ENCODE measurements at regions not wholly inside any gene's neighbourhood (a gene's known extent, or its start where the extent isn't known, plus 50 kb on each side); places are given as distances from the start of the nearest gene placed in this dataset.

DNA sequence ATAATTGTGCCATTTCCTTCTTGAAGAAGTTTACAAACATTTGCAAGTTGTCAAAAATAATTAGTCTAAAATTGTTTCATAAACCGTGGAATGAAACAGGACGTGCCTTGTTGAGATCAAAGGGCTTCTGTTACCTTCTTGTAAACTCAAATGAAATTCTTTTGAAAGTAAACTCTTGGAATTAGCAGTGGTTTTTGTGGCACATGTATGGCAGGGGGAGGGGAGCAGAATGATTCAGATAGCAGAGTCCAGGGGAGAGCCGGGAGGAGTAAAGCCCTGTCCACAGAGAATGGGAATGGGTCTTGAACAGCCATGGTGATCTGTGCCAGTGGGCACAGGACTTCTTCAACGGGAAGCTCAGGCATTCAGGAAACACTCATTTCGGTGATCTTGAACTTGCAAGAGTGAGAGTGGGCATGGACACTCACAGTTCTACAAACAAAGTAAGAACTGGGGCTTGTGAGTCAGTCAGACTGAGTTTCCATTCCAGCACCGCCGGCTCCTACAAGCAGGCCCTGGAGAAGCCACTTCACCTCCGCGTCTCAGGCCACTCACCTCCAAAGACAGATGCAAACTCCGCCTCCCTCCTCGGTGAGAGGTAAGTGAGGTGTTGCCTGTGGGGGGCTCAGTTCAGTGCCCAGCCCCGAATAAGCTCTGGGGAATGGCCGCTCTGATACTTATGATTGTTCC, 143.1 kb downstream of the CDH26 start:
- TF ChIP-seq, protein P1, sequence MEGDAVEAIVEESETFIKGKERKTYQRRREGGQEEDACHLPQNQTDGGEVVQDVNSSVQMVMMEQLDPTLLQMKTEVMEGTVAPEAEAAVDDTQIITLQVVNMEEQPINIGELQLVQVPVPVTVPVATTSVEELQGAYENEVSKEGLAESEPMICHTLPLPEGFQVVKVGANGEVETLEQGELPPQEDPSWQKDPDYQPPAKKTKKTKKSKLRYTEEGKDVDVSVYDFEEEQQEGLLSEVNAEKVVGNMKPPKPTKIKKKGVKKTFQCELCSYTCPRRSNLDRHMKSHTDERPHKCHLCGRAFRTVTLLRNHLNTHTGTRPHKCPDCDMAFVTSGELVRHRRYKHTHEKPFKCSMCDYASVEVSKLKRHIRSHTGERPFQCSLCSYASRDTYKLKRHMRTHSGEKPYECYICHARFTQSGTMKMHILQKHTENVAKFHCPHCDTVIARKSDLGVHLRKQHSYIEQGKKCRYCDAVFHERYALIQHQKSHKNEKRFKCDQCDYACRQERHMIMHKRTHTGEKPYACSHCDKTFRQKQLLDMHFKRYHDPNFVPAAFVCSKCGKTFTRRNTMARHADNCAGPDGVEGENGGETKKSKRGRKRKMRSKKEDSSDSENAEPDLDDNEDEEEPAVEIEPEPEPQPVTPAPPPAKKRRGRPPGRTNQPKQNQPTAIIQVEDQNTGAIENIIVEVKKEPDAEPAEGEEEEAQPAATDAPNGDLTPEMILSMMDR (IDR thresholded peaks at IDR 0.05; ENCODE audit: insufficient read depth, low read length, poor library complexity, severe bottlenecking), result no peak
- TF ChIP-seq EZH2phosphoT487 (conservative IDR thresholded peaks at IDR 0.05; ENCODE audit: low read length), result no peak
- Histone ChIP-seq H3K9ac (ENCODE audit: low read length) (no peak overlapping the region), H3F3A (ENCODE audit: insufficient read depth) (no peaks in the 10 kb centered on the region), H3K79me2 (ENCODE audit: insufficient read depth, low read length) (no peaks in the 10 kb centered on the region), H3K36me3 (ENCODE audit: low read length) (no peaks in the 10 kb centered on the region), H3K27me3 (ENCODE audit: low read length) (no peaks in the 10 kb centered on the region), H4K20me1 (ENCODE audit: low read depth, low read length) (no peaks in the 10 kb centered on the region), H3K9me3 (ENCODE audit: insufficient read depth, low read length) (no peaks in the 10 kb centered on the region), H3K4me3 (ENCODE audit: insufficient read depth, low read length, poor library complexity, severe bottlenecking) (no peak overlapping the region), H3K27ac (ENCODE audit: low read depth, low read length) (no peak overlapping the region), H3K4me2 (ENCODE audit: low read depth, low read length, poor library complexity, severe bottlenecking) (no peak overlapping the region), H3K9me2 (replicated peaks; ENCODE audit: insufficient read depth, low read length) (no peaks in the 10 kb centered on the region), H2AFZ (ENCODE audit: low read depth, low read length, severe bottlenecking) (no peak overlapping the region)

DNA sequence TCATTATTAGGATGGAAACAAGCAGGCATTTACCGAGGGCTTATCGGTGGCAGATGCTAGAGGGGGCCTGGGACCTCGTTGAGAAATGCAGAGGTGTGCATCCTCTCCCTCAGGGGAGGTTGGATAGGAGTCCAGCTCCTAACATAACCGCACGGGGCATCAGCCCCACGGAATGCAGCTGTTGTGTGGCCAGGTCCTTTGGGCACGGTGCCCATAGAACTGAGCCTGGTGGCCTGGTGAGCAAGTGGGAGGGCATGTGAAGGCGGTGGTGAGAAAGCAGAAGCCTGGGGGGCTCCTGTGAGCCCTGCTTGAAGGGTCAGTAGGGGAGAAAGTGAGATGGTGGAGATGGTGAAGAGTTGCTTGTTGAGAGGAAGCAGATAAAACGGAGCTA, 143.7 kb downstream of the CDH26 start:
- H3K4me3 ChIP-seq (ENCODE audit: insufficient read depth, low read length, poor library complexity, severe bottlenecking), result no peak overlapping the region
- H4K20me1 ChIP-seq (ENCODE audit: low read depth, low read length), result no peaks in the 10 kb centered on the region
- no peak overlapping the region for H2AFZ ChIP-seq (ENCODE audit: low read depth, low read length, severe bottlenecking)
- no peaks in the 10 kb centered on the region for H3K9me2 ChIP-seq (replicated peaks; ENCODE audit: insufficient read depth, low read length)
- no peaks in the 10 kb centered on the region for H3K9me3 ChIP-seq (ENCODE audit: insufficient read depth, low read length)
- no peaks in the 10 kb centered on the region for H3K36me3 ChIP-seq (ENCODE audit: low read length)
- no peak overlapping the region for H3K27ac ChIP-seq (ENCODE audit: low read depth, low read length)
- H3K9ac ChIP-seq (ENCODE audit: low read length), result no peak overlapping the region
- H3K4me2 ChIP-seq (ENCODE audit: low read depth, low read length, poor library complexity, severe bottlenecking), result no peak overlapping the region
- H3K27me3 ChIP-seq (ENCODE audit: low read length), result no peaks in the 10 kb centered on the region
- no peaks in the 10 kb centered on the region for H3K79me2 ChIP-seq (ENCODE audit: insufficient read depth, low read length)
- no peaks in the 10 kb centered on the region for H3F3A ChIP-seq (ENCODE audit: insufficient read depth)
- TF ChIP-seq, protein P1 (IDR thresholded peaks at IDR 0.05; ENCODE audit: insufficient read depth, low read length, poor library complexity, severe bottlenecking), result no peak
- TF ChIP-seq EZH2phosphoT487 (conservative IDR thresholded peaks at IDR 0.05; ENCODE audit: low read length), result no peak

DNA sequence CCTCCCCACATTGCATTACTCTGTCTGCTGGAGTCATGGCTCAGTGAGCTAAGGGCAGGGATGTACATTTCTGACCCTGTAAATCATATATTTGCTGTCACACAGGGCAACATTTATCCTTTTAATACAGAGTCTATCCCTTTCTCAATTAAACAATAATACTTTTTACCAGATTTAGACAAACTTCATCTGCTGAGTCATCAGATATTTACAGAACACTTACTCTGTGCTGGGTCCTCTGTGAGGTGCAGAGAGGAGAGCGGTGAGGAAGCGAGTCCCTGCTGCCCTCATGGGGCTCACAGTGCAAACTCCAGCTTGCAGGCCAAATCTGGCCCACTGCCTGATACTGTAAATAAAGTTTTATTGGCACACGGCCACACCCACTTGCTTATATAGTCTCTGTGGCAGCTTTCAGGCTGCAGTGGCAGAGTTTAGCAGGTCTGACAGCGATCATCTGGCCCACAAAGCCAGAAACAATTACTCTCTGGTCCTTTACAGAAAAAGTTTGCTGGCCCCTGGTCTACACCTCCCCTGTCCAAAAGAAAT, 144.5 kb downstream of the CDH26 start:
- TF ChIP-seq EZH2phosphoT487 (conservative IDR thresholded peaks at IDR 0.05; ENCODE audit: low read length), result no peak
- TF ChIP-seq, protein P1 (IDR thresholded peaks at IDR 0.05; ENCODE audit: insufficient read depth, low read length, poor library complexity, severe bottlenecking), result no peak
- Histone ChIP-seq H3K27ac (ENCODE audit: low read depth, low read length) (no peak overlapping the region), H4K20me1 (ENCODE audit: low read depth, low read length) (no peaks in the 10 kb centered on the region), H3K9me2 (replicated peaks; ENCODE audit: insufficient read depth, low read length) (no peaks in the 10 kb centered on the region), H3K79me2 (ENCODE audit: insufficient read depth, low read length) (no peaks in the 10 kb centered on the region), H2AFZ (ENCODE audit: low read depth, low read length, severe bottlenecking) (no peak overlapping the region), H3K4me3 (ENCODE audit: insufficient read depth, low read length, poor library complexity, severe bottlenecking) (no peak overlapping the region), H3K4me2 (ENCODE audit: low read depth, low read length, poor library complexity, severe bottlenecking) (no peak overlapping the region), H3K9ac (ENCODE audit: low read length) (no peak overlapping the region), H3K27me3 (ENCODE audit: low read length) (no peaks in the 10 kb centered on the region), H3K36me3 (ENCODE audit: low read length) (no peaks in the 10 kb centered on the region), H3K9me3 (ENCODE audit: insufficient read depth, low read length) (no peaks in the 10 kb centered on the region), H3F3A (ENCODE audit: insufficient read depth) (no peaks in the 10 kb centered on the region)
